Progenitor cell of endocrine pancreas (in vitro differentiated cells): ENCODE measurements at regions not wholly inside any gene's neighbourhood (a gene's known extent, or its start where the extent isn't known, plus 50 kb on each side); places are given as distances from the start of the nearest gene placed in this dataset.
A peak's percentile ranks its signal among the peaks of the same experiment; 100 is the strongest.

ENCODE experiments used
- DNase-seq: peaks from one replicate; pipeline ENCODE4 v3.0.0; 2021; ENCODE audit warnings: low spot score; ENCODE audit not compliant: unreplicated experiment
- H3K27ac Mint-ChIP-seq: 2 replicates; pipeline ENCODE4 v1.8.0; 2021; ENCODE audit warnings: mild to moderate bottlenecking, moderate library complexity, mixed read lengths
- H3K27me3 Mint-ChIP-seq: 2 replicates; pipeline ENCODE4 v1.8.0; 2021; ENCODE audit warnings: mixed read lengths
- H3K36me3 Mint-ChIP-seq: 2 replicates; pipeline ENCODE4 v1.8.0; 2022; ENCODE audit warnings: mixed read lengths; ENCODE audit not compliant: insufficient read depth
- H3K4me1 Mint-ChIP-seq: 2 replicates; pipeline ENCODE4 v1.8.0; 2021; ENCODE audit warnings: low read depth, mixed read lengths
- H3K4me3 Mint-ChIP-seq: 2 replicates; pipeline ENCODE4 v1.8.0; 2021; ENCODE audit warnings: low read depth, mild to moderate bottlenecking, moderate library complexity, mixed read lengths
- H3K9me3 Mint-ChIP-seq: 2 replicates; pipeline ENCODE4 v1.8.0; 2021; ENCODE audit warnings: low read depth, mixed read lengths
- TF ChIP-seq, protein P1 (sequence below): fragments of 200-600 bp; sonication (generic); IDR thresholded peaks from one replicate; pipeline ENCODE4 v1.5.0; 2021; ENCODE audit warnings: antibody characterized with exemption, mild to moderate bottlenecking; ENCODE audit not compliant: unreplicated experiment

DNA sequence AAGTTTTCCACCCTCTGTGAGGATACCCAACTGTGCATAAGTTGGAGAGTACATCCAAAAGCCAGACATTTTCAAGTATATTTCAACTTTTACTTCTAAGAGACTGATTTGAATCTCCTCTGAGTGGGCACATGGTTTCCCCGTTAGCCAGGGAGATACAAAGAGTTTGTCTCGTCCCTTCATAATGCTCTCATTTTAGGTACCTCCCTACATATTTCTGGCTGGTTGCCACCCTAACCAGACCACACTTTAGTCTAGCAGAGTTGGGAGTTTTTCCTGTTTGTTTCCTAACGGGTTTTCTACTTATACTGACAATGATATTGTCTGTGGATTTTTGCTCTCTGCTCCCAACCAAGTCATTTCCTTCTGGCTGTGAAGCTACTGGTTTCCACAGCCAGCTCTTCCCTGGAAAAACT is 180.3 kb downstream of the CCDC71L start:
- TF ChIP-seq, protein P1, sequence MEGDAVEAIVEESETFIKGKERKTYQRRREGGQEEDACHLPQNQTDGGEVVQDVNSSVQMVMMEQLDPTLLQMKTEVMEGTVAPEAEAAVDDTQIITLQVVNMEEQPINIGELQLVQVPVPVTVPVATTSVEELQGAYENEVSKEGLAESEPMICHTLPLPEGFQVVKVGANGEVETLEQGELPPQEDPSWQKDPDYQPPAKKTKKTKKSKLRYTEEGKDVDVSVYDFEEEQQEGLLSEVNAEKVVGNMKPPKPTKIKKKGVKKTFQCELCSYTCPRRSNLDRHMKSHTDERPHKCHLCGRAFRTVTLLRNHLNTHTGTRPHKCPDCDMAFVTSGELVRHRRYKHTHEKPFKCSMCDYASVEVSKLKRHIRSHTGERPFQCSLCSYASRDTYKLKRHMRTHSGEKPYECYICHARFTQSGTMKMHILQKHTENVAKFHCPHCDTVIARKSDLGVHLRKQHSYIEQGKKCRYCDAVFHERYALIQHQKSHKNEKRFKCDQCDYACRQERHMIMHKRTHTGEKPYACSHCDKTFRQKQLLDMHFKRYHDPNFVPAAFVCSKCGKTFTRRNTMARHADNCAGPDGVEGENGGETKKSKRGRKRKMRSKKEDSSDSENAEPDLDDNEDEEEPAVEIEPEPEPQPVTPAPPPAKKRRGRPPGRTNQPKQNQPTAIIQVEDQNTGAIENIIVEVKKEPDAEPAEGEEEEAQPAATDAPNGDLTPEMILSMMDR: no peak
- no peak overlapping the region for H3K4me3 Mint-ChIP-seq
- H3K36me3 Mint-ChIP-seq: peaks cover 1% of the 10 kb centered on the region
- H3K27ac Mint-ChIP-seq: peak overlapping the region; percentile 68
- peaks cover 3% of the 10 kb centered on the region for H3K9me3 Mint-ChIP-seq
- no peaks in the 10 kb centered on the region for H3K27me3 Mint-ChIP-seq
- no peak for DNase-seq
- peaks cover 6% of the 10 kb centered on the region for H3K4me1 Mint-ChIP-seq

DNA sequence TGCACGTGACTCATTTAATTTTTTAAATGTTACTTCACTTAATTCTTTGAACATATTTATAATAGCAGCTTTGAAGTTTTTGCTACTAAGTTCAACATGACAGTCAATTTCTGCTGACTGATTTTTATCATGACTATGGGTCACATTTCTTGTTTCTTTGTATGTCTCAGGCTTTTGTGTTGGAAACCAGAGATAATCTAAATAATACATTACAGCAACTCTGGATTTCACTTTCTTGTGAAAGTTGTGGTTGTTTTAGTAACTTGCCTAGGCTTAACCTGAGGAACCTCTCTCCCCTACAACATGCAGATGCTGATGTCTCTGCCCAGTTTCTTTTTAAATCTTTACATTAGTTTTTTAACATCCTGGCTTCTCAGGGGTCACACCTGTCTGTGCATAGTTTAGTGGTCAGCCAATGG is 180.8 kb downstream of the CCDC71L start:
- TF ChIP-seq, protein P1: no peak
- H3K4me3 Mint-ChIP-seq: no peak overlapping the region
- H3K27me3 Mint-ChIP-seq: no peaks in the 10 kb centered on the region
- peaks cover 3% of the 10 kb centered on the region for H3K9me3 Mint-ChIP-seq
- no peak overlapping the region for H3K27ac Mint-ChIP-seq
- no peak for DNase-seq
- peaks cover 1% of the 10 kb centered on the region for H3K36me3 Mint-ChIP-seq
- peaks cover 6% of the 10 kb centered on the region for H3K4me1 Mint-ChIP-seq

DNA sequence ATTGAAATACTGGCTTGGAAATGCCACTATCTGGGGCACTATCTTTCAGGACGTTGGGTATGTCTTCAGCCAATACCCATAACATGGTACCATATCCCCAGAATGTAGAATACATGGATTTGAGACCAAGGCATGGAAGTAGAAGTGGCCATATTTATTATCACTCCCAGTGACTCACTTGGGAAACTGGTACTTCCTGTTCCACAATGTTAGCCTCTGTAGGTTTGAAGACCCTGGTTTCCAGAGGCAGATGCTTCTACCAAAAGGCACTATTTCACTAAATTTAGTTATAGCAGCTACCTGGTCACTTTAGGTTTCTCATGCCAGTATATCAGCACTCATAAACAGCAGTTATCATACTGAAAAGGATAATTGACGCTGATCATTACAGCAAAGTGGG is 184.2 kb downstream of the CCDC71L start:
- no peak for DNase-seq
- Mint-ChIP-seq H3K4me3 (no peak overlapping the region), H3K27ac (no peak overlapping the region), H3K9me3 (no peaks in the 10 kb centered on the region), H3K4me1 (peaks cover 4% of the 10 kb centered on the region), H3K27me3 (no peaks in the 10 kb centered on the region), H3K36me3 (no peaks in the 10 kb centered on the region)
- TF ChIP-seq, protein P1: no peak

DNA sequence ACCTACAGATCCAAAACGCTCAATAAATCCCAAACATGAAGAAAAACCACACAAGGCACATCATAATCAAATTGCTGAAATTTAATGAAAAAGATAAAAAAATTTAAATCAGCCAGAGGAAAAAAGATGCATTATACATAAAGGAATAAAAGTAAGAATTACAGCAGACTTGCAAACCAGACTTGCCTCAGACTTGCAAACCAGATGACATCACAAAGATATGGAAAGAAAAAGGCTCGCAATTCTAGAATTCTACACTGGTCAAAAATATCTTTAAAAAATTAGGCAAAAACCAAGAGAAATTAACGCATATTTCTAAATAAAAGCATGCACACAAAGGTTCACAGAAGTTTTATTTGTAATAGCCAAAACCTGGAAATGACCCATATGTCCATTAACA is 188.0 kb upstream of the NAMPT start:
- TF ChIP-seq, protein P1: no peak
- Mint-ChIP-seq H3K27me3 (no peaks in the 10 kb centered on the region), H3K4me3 (no peak overlapping the region), H3K9me3 (no peaks in the 10 kb centered on the region), H3K27ac (no peak overlapping the region), H3K36me3 (no peaks in the 10 kb centered on the region), H3K4me1 (no peaks in the 10 kb centered on the region)
- no peak for DNase-seq

DNA sequence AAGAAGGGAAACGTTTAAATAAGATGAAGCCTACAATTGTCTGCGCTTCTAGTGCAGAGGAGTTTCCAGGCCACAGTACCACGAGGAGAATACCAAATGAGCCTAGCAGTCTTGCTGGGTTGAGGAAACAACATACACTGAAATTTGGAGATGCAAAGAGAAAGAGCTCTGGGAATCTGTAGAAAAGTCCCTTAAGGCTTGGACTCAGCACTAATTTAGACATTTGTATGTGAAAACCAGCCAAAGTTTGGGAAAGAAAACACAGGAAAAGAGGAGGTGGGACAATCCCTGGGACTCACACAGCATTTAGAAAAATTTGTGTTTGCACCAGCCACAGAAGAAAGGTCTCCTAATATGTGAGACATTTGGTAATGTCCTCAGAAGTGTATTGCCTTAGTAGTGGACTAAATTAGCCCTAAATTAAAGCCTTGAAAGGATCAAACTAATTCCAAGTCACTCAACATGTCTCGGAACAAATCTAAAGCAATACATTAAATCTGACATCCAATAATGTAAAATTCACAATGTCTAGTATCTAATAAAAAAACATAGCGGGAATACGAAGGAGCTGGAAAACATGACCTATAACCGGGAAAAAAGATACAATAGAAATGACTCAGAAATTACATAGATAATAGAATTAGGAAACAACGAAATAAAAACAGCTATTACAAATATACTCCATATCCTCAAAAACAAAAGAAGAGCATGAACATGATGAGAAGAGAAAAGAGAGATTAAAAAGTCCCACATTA is 187.1 kb upstream of the NAMPT start:
- TF ChIP-seq, protein P1: no peak
- H3K4me1 Mint-ChIP-seq: no peaks in the 10 kb centered on the region
- no peaks in the 10 kb centered on the region for H3K27me3 Mint-ChIP-seq
- no peaks in the 10 kb centered on the region for H3K9me3 Mint-ChIP-seq
- no peak for DNase-seq
- no peak overlapping the region for H3K4me3 Mint-ChIP-seq
- H3K27ac Mint-ChIP-seq: no peak overlapping the region
- no peaks in the 10 kb centered on the region for H3K36me3 Mint-ChIP-seq
